Renal cortex interstitium (tissue), 11 donors: ENCODE measurements at regions not wholly inside any gene's neighbourhood (a gene's known extent, or its start where the extent isn't known, plus 50 kb on each side); places are given as distances from the start of the nearest gene placed in this dataset.
"Not testable (repeated sequence)": the region's sequence is repeated elsewhere in the genome, so short reads cannot be mapped to it uniquely, and the experiment has no call there.

Experiments
- DNase-seq, 11 donors: peaks; one replicate each; pipeline ENCODE4 v3.0.0-alpha.2; 2013; ENCODE audit warnings: low read depth in 9 of 11, low spot score in 4 of 11; ENCODE audit errors: extremely low read depth in 1 of 11

DNA sequence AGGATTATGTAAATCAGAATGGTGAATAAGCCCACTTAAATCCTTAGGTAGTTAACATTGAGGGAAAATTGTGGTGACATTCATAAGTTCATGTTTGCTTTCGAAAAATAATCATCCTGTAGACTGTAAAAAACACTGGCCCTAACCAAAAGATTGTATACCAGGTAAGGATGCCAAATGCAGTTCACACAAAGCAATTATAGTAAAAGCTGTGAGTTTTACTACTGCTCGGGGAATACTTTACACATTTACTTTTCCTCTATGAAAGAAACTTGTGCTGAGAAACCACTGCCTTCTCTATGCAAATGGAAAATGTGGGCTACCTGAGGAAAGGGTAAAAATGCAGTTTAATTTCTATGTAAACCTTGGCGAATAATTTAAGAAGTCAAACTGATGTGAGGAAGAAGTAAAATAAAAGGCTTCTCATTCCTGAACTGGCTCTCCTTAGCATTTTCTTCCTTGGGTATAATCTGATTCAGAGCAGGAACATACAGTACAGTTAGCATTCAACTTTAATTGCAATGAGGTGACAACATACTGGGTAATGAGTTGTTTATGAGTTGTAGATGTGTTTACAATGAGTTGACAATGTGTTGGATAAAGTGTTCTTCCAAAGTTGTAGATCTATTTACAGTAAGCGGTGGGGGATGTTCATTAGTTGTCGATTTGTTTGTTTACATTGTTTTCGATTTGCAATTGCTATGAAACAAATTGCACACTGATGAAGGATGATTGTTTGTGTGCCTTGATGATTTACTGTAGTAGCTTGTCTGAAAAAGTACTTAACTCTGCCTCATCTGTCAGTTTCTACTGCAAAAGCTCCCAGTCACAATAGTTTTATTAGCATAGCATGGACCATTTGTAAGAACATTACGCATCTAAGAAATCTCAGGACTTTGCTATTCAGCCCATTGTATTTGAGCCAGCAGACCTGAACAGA is 453.0 kb upstream of the DPH6 start:
- no peak for DNase-seq

GRCh38 chr15:36004891-36005490 is 459.0 kb upstream of the DPH6 start:
- DNase-seq, result no peak

GRCh38 chr15:36005542-36005941 is 459.6 kb upstream of the DPH6 start:
- no peak for DNase-seq

DNA sequence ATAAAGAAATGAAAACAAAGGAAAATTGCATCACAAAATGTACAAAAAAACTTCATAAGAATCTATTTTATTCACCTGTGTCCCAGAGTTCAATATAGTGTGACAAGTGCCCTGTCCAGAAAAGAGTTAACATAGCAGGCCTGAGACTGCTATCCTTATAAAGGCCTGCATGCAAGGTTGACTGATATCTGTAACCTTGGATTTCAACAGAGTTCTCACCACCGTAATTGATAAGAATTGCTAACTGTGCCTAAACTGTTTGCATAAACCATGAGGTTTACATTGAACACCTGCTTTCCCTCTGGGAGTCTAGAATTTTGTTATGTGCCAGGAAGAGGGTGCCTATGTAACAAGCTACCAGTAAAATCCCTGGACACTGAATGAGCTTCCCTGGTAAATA is 461.7 kb upstream of the DPH6 start:
- DNase-seq, result no peak

- no peak for DNase-seq
Observed at GRCh38 chr15:36008719-36009118, 462.8 kb upstream of the DPH6 start.

GRCh38 chr15:36024031-36024688 is 478.2 kb upstream of the DPH6 start:
- DNase-seq, result peak in 9 of 11 donors; percentile 3 to 44 (median 15)

GRCh38 chr15:36026627-36027283 is 480.8 kb upstream of the DPH6 start:
- no peak for DNase-seq

DNA sequence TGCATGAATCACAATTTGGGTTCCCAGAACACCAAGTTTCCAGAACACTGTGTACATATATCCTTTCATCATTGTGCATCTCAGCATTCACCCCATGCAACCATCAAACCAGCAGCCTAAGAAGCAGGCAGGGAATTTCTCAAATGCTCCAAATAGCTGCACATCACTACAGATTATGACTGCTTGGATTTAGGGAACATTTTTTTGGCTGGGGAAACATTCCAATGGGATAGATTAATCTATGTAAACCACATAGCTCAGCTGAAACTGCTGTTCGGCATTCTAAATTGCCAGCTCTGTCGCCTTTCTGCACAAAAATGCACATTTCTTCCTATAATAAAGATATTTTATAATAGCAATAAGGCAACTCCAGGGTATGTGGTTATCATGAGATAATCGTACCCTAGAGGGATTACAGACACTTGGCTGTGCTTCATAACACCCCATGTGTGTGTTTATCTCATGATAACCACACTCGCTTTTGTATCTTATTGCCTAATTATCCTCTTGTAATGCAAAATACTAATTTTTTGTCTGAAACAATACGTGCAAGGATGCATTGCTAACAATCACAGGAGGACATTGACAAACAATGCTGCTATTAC is 483.7 kb upstream of the DPH6 start:
- DNase-seq, result no peak

GRCh38 chr15:36039996-36040572 is 494.1 kb upstream of the DPH6 start:
- no peak for DNase-seq

DNA sequence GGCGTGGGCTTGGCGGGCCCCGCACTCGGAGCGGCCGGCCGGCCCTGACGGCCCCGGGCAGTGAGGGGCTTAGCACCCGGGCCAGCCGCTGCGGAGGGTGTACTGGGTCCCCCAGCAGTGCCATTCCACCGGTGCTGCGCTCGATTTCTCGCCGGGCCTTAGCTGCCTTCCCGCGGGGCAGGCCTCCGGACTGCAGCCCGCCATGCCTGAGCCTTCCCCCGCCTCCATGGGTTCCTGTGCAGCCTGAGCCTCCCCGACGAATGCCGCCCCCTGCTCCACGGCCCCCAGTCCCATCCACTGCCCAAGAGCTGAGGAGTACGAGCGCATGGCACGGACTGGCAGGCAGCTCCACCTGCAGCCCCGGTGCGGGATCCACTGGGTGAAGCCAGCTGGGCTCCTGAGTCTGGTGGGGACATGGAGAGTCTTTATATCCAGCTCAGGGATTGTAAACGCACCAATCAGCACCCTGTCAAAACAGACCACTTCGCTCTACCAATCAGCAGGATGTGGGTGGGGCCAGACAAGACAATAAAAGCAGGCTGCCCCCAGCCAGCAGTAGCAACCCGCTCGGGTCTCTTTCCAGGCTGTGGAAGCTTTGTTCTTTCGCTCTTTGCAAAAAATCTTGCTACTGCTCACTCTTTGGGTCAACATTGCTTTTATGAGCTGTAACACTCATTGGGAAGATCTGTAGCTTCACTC is 501.2 kb upstream of the DPH6 start:
- not testable (repeated sequence) for DNase-seq

GRCh38 chr15:36050899-36051298 is 504.9 kb upstream of the DPH6 start:
- no peak for DNase-seq

GRCh38 chr15:36052641-36053040 is 506.7 kb upstream of the DPH6 start:
- not testable (repeated sequence) for DNase-seq

- no peak for DNase-seq
Observed at GRCh38 chr15:36053746-36054145, 507.8 kb upstream of the DPH6 start.

DNA sequence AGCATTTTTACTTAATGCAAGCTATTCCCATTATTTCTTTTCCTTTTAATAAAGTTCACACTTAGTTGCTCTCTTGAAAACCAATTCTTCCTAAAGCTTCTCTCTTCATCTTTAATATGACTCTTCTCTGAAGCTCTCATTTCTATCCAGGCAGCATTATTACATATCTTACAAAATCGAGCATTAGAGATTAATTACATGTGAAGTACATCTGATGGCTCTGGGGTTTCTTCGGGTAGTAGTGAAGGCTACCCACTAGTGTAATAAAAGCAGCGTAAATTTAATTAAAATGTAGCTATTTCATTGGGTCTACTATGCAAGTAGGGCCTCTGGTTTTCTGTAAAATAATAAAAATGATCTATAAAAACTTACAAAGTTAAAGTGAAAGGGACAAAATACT is 513.6 kb upstream of the DPH6 start:
- DNase-seq, result no peak

- no peak for DNase-seq
Observed at GRCh38 chr15:36062357-36062756, 516.4 kb upstream of the DPH6 start.

DNA sequence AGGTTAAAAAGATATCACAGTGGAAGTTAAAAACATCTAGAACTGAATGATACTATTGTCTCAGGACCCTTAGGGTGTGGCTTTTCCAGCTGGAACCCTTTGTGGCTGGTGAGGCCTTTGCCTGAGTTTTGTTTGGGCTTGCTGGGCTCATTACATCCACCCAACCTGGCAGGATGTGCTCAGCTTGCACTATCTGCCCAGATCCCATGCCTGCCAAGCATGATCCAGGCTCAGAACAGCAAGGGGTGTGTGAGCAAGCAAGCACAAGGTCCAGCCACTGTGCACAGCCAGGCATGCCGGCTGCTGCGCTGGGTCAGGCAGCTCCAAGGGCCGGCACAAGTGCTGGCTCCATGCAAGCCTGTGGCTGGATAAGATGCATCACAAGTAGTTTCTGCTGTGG is 512.7 kb upstream of the CDIN1 start:
- no peak for DNase-seq

DNA sequence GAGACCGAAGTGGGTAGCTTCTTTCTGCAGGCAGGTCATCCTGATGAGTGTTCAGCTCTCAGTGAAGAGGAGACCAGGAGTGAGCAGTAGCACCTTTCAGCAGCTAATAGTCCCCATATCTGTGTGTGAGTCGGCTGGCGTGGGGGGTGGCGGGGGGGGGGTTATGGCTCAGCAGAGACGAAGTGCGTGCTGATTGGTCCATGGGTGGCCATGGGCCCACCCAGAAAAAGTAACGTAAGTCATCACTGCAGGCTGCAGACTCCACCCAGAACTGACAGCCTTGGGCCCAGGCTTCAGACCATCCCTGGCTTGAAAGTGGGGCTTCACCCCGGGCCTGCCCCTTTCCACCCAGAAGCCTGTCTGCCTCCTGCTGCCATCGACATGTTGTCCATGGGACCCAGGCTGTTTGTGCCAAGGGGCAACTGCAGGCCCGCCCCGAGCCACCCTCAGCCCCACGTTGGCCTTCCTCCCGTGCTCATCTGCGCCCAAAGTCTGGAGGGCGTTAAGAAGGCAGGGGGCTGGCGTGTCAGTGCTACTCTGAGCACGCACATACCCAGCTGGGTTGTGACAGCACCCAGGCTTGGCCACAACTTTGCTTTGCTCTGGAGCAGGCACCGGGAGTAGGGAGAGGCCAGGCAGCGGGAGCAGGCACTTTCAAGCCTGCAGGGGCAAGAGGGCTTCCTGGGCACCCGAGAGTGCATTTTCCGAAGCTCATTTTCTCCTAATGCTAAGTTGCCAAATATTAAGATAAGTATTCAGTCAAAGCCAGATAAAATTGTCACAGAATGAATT is 511.7 kb upstream of the CDIN1 start:
- DNase-seq, result no peak

GRCh38 chr15:36075333-36075732 is 504.1 kb upstream of the CDIN1 start:
- DNase-seq, result no peak
